KOPT-K1 (cell line): ENCODE measurements at regions not wholly inside any gene's neighbourhood (a gene's known extent, or its start where the extent isn't known, plus 50 kb on each side); places are given as distances from the start of the nearest gene placed in this dataset.
"Not testable (repeated sequence)": the region's sequence is repeated elsewhere in the genome, so short reads cannot be mapped to it uniquely, and the experiment has no call there.

Experiments
- H3K27ac ChIP-seq: fragments of 200-600 bp; sonication (generic); 2 replicates; pipeline ENCODE4 v1.5.1; 2016; ENCODE audit warnings: antibody characterized with exemption, mild to moderate bottlenecking, low read depth, low read length; ENCODE audit not compliant: poor library complexity, severe bottlenecking
- H3K36me3 ChIP-seq: fragments of 200-600 bp; sonication (generic); 2 replicates; pipeline ENCODE4 v1.5.1; 2017; ENCODE audit warnings: antibody characterized with exemption, mild to moderate bottlenecking, low read length, moderate library complexity; ENCODE audit not compliant: insufficient read depth
- H3K9me3 ChIP-seq: fragments of 200-600 bp; sonication (generic); 2 replicates; pipeline ENCODE4 v1.5.1; 2017; ENCODE audit warnings: antibody characterized with exemption, low read length, mild to moderate bottlenecking; ENCODE audit not compliant: insufficient read depth, poor library complexity, severe bottlenecking

DNA sequence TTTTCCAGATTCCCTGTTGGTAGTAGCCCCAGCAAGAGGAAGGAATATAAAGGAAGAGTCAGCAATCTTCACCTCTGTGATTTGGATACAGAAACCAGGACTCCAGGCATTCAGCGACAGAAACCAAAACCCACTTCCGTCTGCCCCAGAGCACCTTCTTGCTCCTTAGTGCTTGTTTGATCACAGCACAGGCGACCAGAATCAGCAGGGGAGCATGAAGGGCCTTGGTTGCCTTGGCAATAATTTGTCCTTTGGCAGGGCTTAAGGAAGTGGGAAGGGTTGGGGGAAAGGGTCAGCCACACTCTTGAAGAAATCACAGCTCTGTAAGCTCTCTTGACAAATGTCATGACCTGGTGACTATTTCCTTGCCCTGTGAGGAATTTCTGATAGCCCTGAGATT, 379.6 kb downstream of the OTUD1 start:
- no peaks in the 10 kb centered on the region for H3K9me3 ChIP-seq
- H3K27ac ChIP-seq: no peak overlapping the region
- no peaks in the 10 kb centered on the region for H3K36me3 ChIP-seq

DNA sequence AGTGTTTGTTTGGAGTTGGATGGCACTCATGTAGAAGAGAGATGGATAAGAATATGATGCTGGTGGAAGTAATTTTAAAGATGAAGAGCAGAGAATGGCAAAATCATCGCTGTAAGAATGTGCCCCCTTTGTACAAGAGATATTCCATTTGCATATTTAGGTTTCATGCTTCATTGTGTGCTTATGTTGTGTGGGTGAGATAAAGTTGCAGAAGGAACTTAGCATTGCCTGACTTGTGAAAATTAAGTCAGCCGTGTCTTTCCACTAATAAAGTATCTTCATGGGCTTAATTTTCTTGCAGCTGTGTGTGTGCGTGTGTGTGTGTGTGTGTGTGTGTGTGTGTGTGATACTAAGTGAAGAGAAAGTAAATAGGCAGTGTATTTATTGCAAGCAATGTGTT, 381.9 kb downstream of the OTUD1 start:
- no peak overlapping the region for H3K27ac ChIP-seq
- H3K36me3 ChIP-seq: no peaks in the 10 kb centered on the region
- no peaks in the 10 kb centered on the region for H3K9me3 ChIP-seq

DNA sequence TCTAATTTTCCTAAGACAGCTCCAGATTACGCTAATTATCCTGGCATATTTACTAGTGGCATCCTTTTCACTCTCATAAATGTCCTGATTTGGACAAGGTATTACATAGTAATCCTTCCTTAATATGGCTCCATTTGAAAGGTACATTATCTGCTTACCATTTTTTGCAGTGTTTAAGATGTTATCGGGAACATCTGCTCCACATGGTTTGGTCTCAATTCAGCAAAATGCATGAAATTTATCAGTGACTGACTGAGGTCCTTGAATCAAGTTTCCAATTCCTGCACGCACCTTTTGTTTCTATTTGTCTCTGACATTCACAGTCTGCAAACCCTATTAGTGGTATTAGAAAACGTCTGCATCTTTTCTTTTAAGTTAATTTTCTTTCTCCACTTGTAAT, 384.1 kb upstream of the KIAA1217 start:
- H3K36me3 ChIP-seq: no peaks in the 10 kb centered on the region
- H3K27ac ChIP-seq: no peak overlapping the region
- no peaks in the 10 kb centered on the region for H3K9me3 ChIP-seq

DNA sequence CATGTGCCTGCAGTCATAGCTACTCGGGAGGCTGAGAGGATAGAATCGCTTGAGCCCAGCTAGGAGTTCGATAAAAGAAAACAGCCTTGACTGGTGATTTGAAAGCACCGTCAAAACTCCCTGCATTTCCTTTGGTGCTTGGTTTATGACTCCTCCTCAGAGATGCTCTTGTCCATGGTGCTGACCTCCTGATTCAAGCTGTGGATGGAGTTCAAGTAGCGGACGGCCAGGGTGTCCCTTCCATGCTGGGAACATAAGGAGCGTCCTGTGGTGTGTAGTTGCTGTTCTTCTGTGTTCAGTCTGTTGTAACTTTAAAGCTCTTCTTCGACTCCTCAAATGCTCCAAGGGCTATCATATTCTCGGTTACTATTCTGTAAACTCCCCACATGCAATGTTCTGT, 382.5 kb upstream of the KIAA1217 start:
- no peaks in the 10 kb centered on the region for H3K36me3 ChIP-seq
- no peaks in the 10 kb centered on the region for H3K9me3 ChIP-seq
- H3K27ac ChIP-seq: no peak overlapping the region

DNA sequence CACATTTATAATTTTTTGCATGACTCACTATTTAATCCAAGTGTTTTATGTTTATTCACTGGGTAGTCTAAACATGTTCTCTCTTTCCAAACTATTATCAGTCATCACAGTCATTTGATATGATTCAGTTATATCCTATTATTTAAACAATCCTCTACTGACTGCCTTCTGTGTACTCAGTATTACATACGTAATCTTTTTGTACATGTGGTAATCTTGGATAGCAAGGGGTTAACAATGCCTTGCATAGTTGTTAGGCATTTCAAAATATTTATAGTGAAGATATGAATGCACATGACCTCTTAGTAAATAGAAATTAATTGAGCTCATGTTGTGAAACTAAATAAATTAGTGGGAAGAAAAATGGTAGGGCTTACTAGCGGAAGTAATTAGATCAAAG, 379.4 kb upstream of the KIAA1217 start:
- H3K36me3 ChIP-seq: no peaks in the 10 kb centered on the region
- no peak overlapping the region for H3K27ac ChIP-seq
- H3K9me3 ChIP-seq: no peaks in the 10 kb centered on the region

DNA sequence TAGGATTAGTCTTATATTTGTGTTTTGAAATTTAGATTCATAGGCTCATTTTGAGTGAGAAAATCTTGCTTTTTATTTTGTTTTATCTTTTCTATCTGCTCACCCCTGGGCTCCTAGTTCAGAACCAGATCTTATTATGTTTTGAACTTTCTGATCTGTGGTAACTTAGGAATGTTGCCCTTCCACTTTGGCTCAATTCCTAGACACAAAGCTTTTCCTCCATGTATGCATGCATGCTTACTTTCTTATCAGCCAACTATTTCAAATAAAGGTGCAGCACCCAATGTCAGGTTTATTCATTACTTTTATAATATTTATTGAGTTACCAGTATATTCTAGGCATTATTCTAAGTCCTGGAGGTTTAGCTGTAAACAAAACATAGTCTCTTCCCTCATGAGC, 374.8 kb upstream of the KIAA1217 start:
- H3K9me3 ChIP-seq: no peaks in the 10 kb centered on the region

DNA sequence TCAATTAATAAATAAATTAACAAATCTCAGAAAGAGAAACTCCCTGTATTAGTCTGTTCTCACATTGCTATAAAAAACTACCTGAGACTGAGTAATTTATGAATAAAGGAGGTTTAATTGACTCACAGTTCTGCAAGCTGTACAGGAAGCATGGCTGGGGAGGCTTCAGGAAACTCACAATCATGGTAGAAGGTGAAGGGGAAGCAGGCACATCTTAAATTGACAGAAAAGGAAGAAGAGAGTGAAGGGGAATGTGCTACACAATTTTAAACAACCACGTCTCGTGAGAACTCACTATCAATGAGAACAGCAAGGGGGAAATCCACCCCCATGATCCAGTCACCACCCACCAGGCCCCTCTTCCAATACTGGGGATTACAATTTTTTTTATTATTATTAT, 358.3 kb upstream of the KIAA1217 start:
- Histone ChIP-seq H3K9me3 (no peaks in the 10 kb centered on the region), H3K36me3 (no peaks in the 10 kb centered on the region), H3K27ac (no peak overlapping the region)

More for the DNA sequence above, 374.8 kb upstream of the KIAA1217 start:
- Histone ChIP-seq H3K36me3 (no peaks in the 10 kb centered on the region), H3K27ac (no peak overlapping the region)

DNA sequence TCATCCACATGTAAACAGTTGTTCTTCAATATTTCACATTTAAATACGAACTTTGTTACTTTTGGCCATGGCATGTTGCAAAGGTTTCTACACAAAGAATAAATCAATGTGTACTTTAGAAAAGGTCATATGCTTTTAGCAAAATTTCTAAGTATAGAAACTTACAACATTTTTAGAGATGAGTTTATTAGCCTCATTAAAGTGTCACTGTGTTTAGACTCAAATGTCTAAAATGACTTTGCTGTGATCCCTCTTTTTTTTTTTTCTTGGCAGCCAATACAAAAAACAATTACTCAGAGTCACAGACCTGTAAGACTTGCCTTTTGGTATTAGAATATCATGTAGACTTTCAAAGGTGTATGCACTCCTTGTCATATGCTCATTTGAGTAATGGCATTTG, 349.3 kb upstream of the KIAA1217 start:
- H3K36me3 ChIP-seq: no peaks in the 10 kb centered on the region
- no peak overlapping the region for H3K27ac ChIP-seq
- H3K9me3 ChIP-seq: no peaks in the 10 kb centered on the region

DNA sequence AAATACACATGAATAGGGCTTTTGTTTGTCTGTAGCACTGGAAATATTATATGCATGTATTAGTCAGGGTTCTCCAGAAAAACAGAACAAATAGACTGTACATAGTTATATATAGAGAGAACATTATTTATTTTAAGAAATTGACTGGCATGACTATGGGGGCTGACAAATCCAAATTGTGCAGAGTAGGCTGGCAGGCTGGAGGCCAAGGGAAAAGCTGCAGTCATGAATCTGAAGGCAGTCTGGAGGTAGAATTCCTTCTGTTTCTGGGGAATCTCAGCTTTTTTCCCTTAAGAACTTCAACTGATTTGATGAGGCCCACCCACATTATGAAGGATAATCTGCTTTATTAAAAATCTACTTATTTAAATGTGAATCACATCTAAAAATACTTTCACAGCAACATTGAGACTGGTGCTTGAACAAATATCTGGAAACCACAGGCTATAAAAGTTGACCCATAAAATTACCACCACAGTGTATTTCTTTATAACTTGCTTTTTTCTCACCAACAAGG, 344.2 kb upstream of the KIAA1217 start:
- H3K9me3 ChIP-seq: no peaks in the 10 kb centered on the region
- H3K27ac ChIP-seq: no peak overlapping the region
- H3K36me3 ChIP-seq: no peaks in the 10 kb centered on the region

DNA sequence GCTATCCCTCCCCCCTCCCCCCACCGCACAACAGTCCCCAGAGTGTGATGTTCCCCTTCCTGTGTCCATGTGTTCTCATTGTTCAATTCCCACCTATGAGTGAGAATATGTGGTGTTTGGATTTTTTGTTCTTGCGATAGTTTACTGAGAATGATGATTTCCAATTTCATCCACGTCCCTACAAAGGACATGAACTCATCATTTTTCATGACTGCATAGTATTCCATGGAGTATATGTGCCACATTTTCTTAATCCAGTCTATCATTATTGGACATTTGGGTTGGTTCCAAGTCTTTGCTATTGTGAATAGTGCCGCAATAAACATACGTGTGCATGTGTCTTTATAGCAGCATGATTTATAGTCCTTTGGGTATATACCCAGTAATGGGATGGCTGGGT, 342.0 kb upstream of the KIAA1217 start:
- H3K9me3 ChIP-seq, H3K36me3 ChIP-seq, H3K27ac ChIP-seq: not testable (repeated sequence)

DNA sequence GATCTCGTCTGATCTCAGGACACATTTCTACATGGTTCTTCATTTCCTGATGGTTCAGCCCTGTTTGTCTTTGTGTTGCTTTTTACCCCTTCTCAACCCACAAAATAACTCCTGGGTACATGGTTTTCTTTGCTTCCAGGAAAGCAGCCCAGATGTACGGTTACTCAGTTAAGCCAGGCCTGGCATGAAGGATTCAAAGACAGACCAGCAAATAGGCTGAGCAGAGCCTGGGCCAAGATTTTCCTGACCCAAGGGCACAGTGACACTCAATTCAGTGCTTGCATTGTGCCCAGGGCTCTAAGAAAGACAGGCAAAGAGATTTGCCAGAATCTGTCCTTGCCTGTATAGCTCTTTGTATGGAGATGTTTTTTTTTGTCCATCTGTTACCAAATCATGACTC, 340.8 kb upstream of the KIAA1217 start:
- no peak overlapping the region for H3K27ac ChIP-seq

DNA sequence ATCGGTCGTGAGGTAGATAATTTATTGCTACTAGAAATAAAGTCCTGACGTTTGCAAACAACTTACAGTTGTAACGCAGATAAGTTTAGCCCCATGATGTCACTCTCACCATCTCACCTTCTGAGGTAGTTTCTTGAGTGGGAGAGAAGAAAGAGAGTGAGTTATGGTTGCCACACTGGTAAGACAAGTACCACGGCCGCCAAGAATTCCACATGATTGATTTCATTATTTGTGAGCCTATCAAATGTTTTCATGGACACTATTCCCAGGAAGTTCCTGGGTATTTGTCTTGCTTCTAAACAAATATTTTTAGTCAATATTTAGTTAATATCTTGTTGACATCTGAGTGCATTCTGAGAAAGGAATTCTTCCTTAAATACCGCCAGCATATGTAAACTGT, 339.4 kb upstream of the KIAA1217 start:
- H3K27ac ChIP-seq: no peak overlapping the region
- H3K9me3 ChIP-seq: no peaks in the 10 kb centered on the region
- H3K36me3 ChIP-seq: no peaks in the 10 kb centered on the region

More for the DNA sequence above, 340.8 kb upstream of the KIAA1217 start:
- no peaks in the 10 kb centered on the region for H3K9me3 ChIP-seq
- no peaks in the 10 kb centered on the region for H3K36me3 ChIP-seq

DNA sequence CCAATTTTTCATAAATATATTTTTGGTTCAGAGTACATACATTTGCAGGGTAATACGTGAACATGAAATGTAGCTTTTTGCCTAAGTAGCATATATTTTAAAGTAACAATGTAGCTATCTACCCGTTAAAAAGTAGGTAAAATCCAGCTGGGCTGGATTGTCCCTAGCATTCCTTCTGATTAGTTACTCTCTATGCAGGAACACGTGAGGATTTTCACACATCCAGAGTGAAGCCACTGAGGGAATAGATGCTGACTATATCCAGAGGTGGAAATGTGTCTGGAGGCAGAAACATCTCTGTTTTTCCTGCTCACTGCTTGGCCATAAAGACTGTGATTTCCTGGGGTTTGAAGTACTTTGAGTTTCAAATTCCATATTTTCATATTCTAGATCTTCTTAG, 338.9 kb upstream of the KIAA1217 start:
- Histone ChIP-seq H3K27ac (no peak overlapping the region), H3K9me3 (no peaks in the 10 kb centered on the region), H3K36me3 (no peaks in the 10 kb centered on the region)

DNA sequence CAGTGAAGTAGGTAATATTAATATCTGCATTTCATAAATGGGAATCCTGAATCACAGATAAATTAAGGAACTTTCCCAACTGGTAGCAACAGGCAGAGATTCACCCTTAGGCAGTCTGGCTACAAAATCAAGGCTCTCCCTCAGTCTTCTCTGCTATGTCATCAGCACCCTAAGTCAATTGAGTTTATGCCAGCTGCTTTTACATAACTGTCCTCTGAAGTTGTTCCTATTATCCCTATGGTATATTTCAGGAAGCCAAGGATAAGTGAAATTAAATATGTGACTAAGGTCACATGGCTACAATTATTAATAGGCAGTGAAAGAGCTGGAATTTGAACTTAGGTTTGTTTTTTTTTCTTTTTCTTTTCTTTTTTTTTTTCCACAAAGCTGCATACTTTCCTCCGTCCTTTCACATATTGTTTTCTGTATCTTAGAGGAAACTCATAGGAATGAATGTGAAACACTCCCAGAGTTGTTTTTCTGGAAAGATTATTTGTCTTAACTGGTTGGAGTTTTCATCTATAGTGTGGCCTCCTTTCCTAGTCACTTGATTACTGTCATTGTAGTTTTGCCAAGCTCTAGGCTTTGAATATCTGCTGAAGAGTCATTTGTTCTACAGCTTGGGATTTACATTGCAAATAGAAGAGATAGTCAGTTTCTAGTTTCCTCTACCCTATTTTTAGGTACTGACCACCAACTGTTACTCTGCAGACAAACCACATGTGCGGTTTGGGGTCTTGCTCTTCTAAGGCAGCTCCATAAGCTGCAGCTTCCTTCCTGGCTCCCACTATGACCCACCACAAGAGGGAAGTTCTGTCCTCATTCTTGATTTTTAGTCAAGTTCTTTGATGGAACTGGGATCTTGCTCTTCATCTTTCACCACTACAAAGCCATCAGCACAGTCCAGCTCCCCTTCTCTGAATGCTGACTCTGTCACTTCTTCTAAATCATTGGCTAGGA, 338.0 kb upstream of the KIAA1217 start:
- Histone ChIP-seq H3K9me3 (no peaks in the 10 kb centered on the region), H3K27ac (no peak overlapping the region), H3K36me3 (no peaks in the 10 kb centered on the region)

DNA sequence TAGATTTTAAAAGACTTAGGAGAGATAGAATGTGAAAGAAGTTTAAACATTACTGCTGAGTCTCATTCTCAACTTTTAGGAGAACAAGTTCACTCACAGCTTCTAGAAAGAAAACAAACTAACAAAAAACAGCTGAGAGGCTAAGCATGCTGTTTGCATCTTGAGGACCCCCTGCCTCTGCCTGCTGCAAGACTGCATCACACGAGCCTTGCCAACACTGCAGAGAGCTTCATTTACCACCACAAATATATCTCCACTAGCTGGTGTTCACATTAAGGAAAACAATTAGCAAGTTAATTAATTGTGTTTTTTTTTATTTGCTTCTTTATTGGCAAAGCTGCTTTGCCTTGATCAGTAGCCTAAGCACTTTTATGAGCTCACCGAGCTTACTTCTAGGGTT, 336.6 kb upstream of the KIAA1217 start:
- Histone ChIP-seq H3K9me3 (no peaks in the 10 kb centered on the region), H3K27ac (no peak overlapping the region), H3K36me3 (no peaks in the 10 kb centered on the region)

DNA sequence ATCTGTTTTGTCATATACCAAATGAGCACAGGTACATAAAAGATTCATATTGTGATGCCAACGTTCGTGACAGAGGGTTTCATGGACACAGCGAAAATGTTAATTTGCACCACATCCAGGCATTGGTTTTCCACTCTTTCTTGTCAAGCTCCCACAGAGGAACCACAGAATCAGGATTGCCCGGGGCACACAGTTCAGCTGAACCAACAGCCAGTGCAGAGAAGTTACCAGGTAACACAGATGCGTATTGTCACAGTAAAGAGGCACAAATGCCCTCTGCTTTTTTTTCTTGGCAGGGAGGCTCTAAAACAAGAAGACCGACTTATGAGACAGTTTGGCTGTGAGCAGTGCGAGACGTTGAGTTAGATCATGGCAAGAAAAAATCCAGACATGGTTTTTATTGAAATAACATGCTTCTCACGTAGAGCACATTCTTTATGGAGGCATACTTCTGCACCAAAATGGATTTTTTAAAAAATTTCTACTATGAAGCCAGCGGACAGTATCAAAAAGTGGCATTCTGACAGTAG, 331.1 kb upstream of the KIAA1217 start:
- Histone ChIP-seq H3K9me3 (no peaks in the 10 kb centered on the region), H3K27ac (no peak overlapping the region), H3K36me3 (no peaks in the 10 kb centered on the region)
